ENCODE measurements at regions not wholly inside any gene's neighbourhood (a gene's known extent, or its start where the extent isn't known, plus 50 kb on each side); places are given as distances from the start of the nearest gene placed in this dataset.

GRCh38 chr7:46990761-46991160 lies 591.1 kb downstream of the TNS3 start:
- H3K4me1 Mint-ChIP-seq = no peaks in the 10 kb centered on the region
- ATAC-seq = no peak
- H3K36me3 Mint-ChIP-seq = no peaks in the 10 kb centered on the region
- DNase-seq (ENCODE audit: low spot score in 2 of 2) = no peak
- no peak overlapping the region for H3K4me3 Mint-ChIP-seq
- no peak overlapping the region for H3K27ac Mint-ChIP-seq
- no peaks in the 10 kb centered on the region for H3K9me3 Mint-ChIP-seq

GRCh38 chr7:46989247-46989646 lies 592.7 kb downstream of the TNS3 start:
- H3K36me3 Mint-ChIP-seq = no peaks in the 10 kb centered on the region
- H3K4me1 Mint-ChIP-seq = no peaks in the 10 kb centered on the region
- DNase-seq (ENCODE audit: low spot score in 2 of 2) (no peak), ATAC-seq (no peak)
- H3K9me3 Mint-ChIP-seq = no peaks in the 10 kb centered on the region
- H3K4me3 Mint-ChIP-seq = no peak overlapping the region
- H3K27ac Mint-ChIP-seq = no peak overlapping the region

- no peak for DNase-seq (ENCODE audit: low spot score in 2 of 2)
- ATAC-seq = no peak
- no peak overlapping the region for H3K27ac Mint-ChIP-seq
- no peaks in the 10 kb centered on the region for H3K36me3 Mint-ChIP-seq
- no peak overlapping the region for H3K4me3 Mint-ChIP-seq
- peaks cover 8% of the 10 kb centered on the region for H3K9me3 Mint-ChIP-seq
- no peaks in the 10 kb centered on the region for H3K4me1 Mint-ChIP-seq
Measured at GRCh38 chr7:46982928-46983327, 599.0 kb downstream of the TNS3 start.

DNA sequence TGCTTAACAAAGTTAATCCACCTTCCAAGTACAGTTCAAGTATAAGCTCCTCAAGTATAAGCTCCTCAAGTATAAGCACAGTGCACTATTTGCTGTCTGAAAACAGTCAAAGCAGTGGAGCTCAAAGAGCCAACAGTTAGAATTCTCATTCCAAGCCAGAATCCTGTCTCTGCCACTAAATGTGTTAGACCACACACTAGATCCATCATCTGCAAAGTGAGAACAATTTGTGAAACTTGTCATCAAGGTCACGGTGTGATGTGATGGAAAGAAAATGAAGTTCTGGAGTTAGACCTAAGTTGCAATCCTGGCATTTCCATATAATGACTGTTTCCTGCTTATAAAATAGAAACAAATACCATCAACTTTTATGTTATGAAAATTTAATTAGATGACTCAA lies 602.5 kb downstream of the TNS3 start:
- no peak overlapping the region for H3K27ac Mint-ChIP-seq
- H3K4me3 Mint-ChIP-seq = no peak overlapping the region
- H3K4me1 Mint-ChIP-seq = no peaks in the 10 kb centered on the region
- DNase-seq (ENCODE audit: low spot score in 2 of 2) (no peak), ATAC-seq (no peak)
- peaks cover 13% of the 10 kb centered on the region for H3K9me3 Mint-ChIP-seq
- H3K36me3 Mint-ChIP-seq = no peaks in the 10 kb centered on the region

DNA sequence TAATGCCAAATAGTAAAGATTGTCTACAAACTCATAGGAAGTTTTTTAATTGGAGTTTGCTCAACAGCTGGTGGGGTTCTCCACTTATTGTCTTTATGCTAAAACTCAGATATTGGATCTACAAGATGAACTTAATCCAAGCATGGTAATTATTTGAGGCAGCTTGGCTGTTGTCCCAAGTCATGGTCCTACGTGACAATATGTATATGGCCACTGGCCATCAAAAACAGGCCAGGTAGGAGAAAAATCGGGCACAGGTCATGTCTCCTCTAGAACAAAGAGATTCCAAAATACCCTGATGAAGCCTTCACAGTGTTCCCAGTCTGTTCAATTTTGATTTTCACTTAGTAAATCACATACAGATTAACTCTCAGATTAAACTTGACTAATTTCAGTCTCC lies 606.4 kb downstream of the TNS3 start:
- H3K4me1 Mint-ChIP-seq = no peaks in the 10 kb centered on the region
- H3K4me3 Mint-ChIP-seq = no peak overlapping the region
- H3K27ac Mint-ChIP-seq = no peak overlapping the region
- H3K9me3 Mint-ChIP-seq = peaks cover 9% of the 10 kb centered on the region
- H3K36me3 Mint-ChIP-seq = no peaks in the 10 kb centered on the region
- DNase-seq (ENCODE audit: low spot score in 2 of 2) (no peak), ATAC-seq (no peak)

DNA sequence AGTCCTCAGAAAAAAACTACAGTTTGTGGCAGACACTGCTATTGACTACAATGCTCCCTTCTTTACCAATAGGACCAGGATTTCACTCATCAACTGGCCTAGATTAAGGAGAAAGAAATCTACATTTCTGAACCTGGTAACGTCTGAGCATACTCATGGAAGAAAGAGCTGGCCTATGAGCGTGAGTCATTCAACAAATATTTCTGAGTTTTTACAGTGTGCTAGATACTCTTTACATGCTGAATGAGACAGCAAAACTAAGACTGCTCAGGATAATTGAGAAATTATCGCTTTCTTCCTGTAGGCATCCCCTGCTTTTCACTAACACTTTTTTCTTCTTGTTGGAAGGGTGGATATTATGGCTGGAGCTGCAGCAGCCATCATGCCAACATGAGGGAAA lies 609.7 kb downstream of the TNS3 start:
- ATAC-seq (no peak), DNase-seq (ENCODE audit: low spot score in 2 of 2) (no peak)
- Mint-ChIP-seq H3K9me3 (peaks cover 5% of the 10 kb centered on the region), H3K27ac (no peak overlapping the region), H3K36me3 (no peaks in the 10 kb centered on the region), H3K4me1 (no peaks in the 10 kb centered on the region), H3K4me3 (no peak overlapping the region)

DNA sequence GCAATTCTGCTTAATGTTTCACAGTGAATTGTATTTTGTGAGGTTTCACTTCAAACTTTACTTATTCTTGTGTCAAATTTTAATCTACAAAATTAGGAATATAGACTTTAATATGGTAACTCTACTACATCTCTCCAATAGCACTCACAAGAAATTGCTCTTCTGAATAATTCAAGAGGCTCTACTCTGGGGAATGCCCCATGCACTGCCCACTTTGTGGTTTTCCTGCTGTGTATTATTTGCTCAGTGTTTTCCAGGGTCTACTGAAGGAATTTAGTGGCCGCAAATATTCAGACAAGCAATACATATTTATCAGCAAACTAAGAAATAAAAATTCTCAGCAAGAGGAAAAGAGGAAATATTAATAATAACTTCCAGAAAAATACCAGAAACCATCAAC lies 611.4 kb downstream of the TNS3 start:
- Mint-ChIP-seq H3K4me1 (no peaks in the 10 kb centered on the region), H3K9me3 (peaks cover 5% of the 10 kb centered on the region), H3K27ac (no peak overlapping the region), H3K36me3 (no peaks in the 10 kb centered on the region), H3K4me3 (no peak overlapping the region)
- ATAC-seq (no peak), DNase-seq (ENCODE audit: low spot score in 2 of 2) (no peak)

DNA sequence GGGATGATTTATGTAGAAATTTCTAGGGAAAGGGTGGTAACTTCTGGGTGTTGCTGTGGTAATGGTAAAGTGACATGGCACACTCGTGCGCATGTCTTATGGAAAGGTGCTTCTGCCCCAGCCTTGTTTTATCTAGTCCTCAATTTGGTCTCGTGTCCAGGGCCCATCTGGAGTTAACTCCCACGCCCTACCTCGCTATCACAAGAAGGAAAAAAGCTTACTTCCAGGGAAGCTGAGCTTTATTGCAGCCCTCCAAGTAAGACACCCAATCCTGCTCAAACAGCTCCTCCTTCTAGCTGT lies 611.8 kb downstream of the TNS3 start:
- H3K9me3 Mint-ChIP-seq = peaks cover 9% of the 10 kb centered on the region
- ATAC-seq = no peak

DNA sequence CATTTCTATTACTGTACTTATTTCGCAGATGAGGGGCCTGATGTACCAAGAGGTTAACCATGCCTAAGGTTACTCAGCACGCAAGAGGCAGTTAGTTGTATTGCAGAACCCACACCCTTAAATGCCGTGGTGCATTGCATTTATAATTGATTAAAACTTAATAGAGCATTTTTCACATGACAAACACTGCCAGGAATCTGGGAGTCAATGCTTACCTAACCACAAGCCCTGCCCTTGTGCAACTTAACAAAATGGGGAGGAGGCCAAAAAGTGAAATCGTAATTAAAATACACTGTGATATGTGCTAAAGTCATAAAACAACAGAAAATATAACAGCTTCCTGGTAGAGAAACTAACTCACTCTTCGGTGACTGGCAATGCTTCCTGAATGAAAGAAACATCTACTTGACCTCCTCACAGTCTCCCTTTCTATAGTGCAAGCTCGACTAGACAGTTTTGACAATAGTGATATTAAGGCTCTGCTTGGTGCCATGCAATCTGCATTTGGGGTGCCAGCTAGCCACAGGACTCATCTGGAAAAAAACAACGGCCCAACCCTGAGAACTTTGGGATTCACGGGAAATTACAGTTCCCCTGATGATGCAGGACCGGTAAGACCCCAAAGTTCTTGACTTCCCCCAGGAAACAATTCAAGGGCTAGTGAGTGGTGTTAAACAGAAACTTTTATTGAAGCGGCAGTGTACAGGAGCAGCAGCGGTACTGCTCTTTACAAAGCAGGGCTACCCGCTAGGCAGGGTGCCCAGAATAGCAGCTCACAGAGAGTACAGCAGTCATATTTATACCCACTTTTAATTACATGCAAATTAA lies 612.4 kb downstream of the TNS3 start:
- Mint-ChIP-seq H3K4me3 (no peak overlapping the region), H3K9me3 (peaks cover 14% of the 10 kb centered on the region), H3K27ac (no peak overlapping the region), H3K36me3 (no peaks in the 10 kb centered on the region), H3K4me1 (no peaks in the 10 kb centered on the region)
- DNase-seq (ENCODE audit: low spot score in 2 of 2) = no peak
- no peak for ATAC-seq

More for the DNA sequence above, 611.8 kb downstream of the TNS3 start:
- Mint-ChIP-seq H3K4me3 (no peak overlapping the region), H3K27ac (no peak overlapping the region), H3K36me3 (no peaks in the 10 kb centered on the region), H3K4me1 (no peaks in the 10 kb centered on the region)
- no peak for DNase-seq (ENCODE audit: low spot score in 2 of 2)

GRCh38 chr7:46968003-46968402 lies 613.9 kb downstream of the TNS3 start:
- no peak for ATAC-seq
- Mint-ChIP-seq H3K27ac (no peak overlapping the region), H3K4me3 (no peak overlapping the region), H3K4me1 (no peaks in the 10 kb centered on the region), H3K36me3 (no peaks in the 10 kb centered on the region), H3K9me3 (peaks cover 28% of the 10 kb centered on the region)
- no peak for DNase-seq (ENCODE audit: low spot score in 2 of 2)

GRCh38 chr7:46963719-46964118 lies 618.2 kb downstream of the TNS3 start:
- H3K4me1 Mint-ChIP-seq = no peaks in the 10 kb centered on the region
- H3K36me3 Mint-ChIP-seq = no peaks in the 10 kb centered on the region
- ATAC-seq (no peak), DNase-seq (ENCODE audit: low spot score in 2 of 2) (no peak)
- no peak overlapping the region for H3K4me3 Mint-ChIP-seq
- peaks cover 32% of the 10 kb centered on the region for H3K9me3 Mint-ChIP-seq
- no peak overlapping the region for H3K27ac Mint-ChIP-seq

- Mint-ChIP-seq H3K4me1 (no peaks in the 10 kb centered on the region), H3K9me3 (peaks cover 31% of the 10 kb centered on the region)
- no peak for DNase-seq (ENCODE audit: low spot score in 2 of 2)
Measured at GRCh38 chr7:46960970-46961369, 620.9 kb downstream of the TNS3 start.

GRCh38 chr7:46957195-46957594 lies 624.7 kb downstream of the TNS3 start:
- DNase-seq (ENCODE audit: low spot score in 2 of 2) (no peak), ATAC-seq (no peak)
- H3K36me3 Mint-ChIP-seq = no peaks in the 10 kb centered on the region
- H3K4me3 Mint-ChIP-seq = no peak overlapping the region
- peaks cover 11% of the 10 kb centered on the region for H3K9me3 Mint-ChIP-seq
- H3K27ac Mint-ChIP-seq = no peak overlapping the region
- no peaks in the 10 kb centered on the region for H3K4me1 Mint-ChIP-seq

More at GRCh38 chr7:46960970-46961369, 620.9 kb downstream of the TNS3 start:
- no peak overlapping the region for H3K4me3 Mint-ChIP-seq
- no peaks in the 10 kb centered on the region for H3K36me3 Mint-ChIP-seq
- no peak overlapping the region for H3K27ac Mint-ChIP-seq
- no peak for ATAC-seq

DNA sequence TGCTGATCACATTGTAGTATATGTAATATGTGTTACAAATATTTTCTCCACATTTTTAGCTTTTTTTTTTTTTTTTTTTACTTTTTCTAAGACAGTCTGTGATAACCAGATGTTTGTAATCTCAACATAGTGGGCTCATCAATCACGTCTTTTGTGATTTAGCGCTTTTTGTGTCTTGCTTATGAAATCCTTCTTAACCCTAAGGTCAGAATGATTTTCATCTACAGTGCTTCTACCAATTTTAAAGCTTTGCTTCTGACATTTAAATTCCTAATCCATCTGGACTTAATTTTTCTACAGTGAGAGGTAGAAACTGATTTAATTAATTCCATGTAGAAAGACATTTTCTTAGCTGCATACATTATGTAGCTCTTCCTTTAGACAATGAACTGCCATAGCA lies 626.4 kb downstream of the TNS3 start:
- no peak for DNase-seq (ENCODE audit: low spot score in 2 of 2)
- no peak for ATAC-seq
- H3K9me3 Mint-ChIP-seq = peaks cover 14% of the 10 kb centered on the region
- no peaks in the 10 kb centered on the region for H3K4me1 Mint-ChIP-seq
- H3K36me3 Mint-ChIP-seq = no peaks in the 10 kb centered on the region
- H3K27ac Mint-ChIP-seq = no peak overlapping the region
- H3K4me3 Mint-ChIP-seq = no peak overlapping the region

DNA sequence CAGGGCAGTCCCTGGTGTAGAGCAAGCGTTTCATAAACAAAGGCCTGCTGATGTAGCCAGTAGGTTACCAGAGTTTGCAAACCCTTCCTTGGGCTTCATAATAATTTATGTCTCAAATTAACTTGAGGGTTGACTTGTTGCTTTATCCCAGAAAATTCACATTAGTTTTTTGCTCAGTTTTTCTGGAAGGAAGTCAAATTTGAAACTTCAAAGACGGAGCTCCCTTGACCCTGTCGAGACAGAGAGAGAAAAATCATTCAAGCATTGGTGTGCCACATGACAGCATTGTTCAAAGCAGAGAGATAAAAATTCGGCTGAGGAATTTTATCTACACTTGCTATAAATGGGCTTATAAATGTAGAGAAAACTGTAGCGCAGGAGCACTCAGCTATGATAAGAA lies 627.7 kb downstream of the TNS3 start:
- no peak overlapping the region for H3K4me3 Mint-ChIP-seq
- peaks cover 13% of the 10 kb centered on the region for H3K9me3 Mint-ChIP-seq
- no peaks in the 10 kb centered on the region for H3K36me3 Mint-ChIP-seq
- DNase-seq (ENCODE audit: low spot score in 2 of 2) (no peak), ATAC-seq (no peak)
- no peak overlapping the region for H3K27ac Mint-ChIP-seq
- H3K4me1 Mint-ChIP-seq = no peaks in the 10 kb centered on the region

GRCh38 chr7:46953008-46953407 lies 628.9 kb downstream of the TNS3 start:
- ATAC-seq (no peak), DNase-seq (ENCODE audit: low spot score in 2 of 2) (no peak)
- Mint-ChIP-seq H3K4me1 (no peaks in the 10 kb centered on the region), H3K27ac (no peak overlapping the region), H3K4me3 (no peak overlapping the region), H3K36me3 (no peaks in the 10 kb centered on the region), H3K9me3 (peaks cover 9% of the 10 kb centered on the region)
